NCI-H2196 (cell line): ENCODE measurements at regions not wholly inside any gene's neighbourhood (a gene's known extent, or its start where the extent isn't known, plus 50 kb on each side); places are given as distances from the start of the nearest gene placed in this dataset.

Source experiments
- DNase-seq: peaks from one replicate; lab custom pipeline; 2025; ENCODE audit not compliant: unreplicated experiment; lab: John Stamatoyannopoulos, UW

GRCh38 chr13:24106429-24106828 lies 54.1 kb upstream of the SPATA13 start:
- DNase-seq, result no peak

GRCh38 chr13:24107955-24108614 lies 52.4 kb upstream of the SPATA13 start:
- DNase-seq, result no peak

- DNase-seq, result no peak
These were observed 51.9 kb upstream of the SPATA13 start for GRCh38 chr13:24108615-24108965.

GRCh38 chr13:24110011-24110410 lies 50.5 kb upstream of the SPATA13 start:
- no peak for DNase-seq
